ENCODE measurements at regions not wholly inside any gene's neighbourhood (a gene's known extent, or its start where the extent isn't known, plus 50 kb on each side); places are given as distances from the start of the nearest gene placed in this dataset.
A peak's percentile ranks its signal among the peaks of the same experiment; 100 is the strongest.
"Not testable (repeated sequence)": the region's sequence is repeated elsewhere in the genome, so short reads cannot be mapped to it uniquely, and the experiment has no call there.

DNA sequence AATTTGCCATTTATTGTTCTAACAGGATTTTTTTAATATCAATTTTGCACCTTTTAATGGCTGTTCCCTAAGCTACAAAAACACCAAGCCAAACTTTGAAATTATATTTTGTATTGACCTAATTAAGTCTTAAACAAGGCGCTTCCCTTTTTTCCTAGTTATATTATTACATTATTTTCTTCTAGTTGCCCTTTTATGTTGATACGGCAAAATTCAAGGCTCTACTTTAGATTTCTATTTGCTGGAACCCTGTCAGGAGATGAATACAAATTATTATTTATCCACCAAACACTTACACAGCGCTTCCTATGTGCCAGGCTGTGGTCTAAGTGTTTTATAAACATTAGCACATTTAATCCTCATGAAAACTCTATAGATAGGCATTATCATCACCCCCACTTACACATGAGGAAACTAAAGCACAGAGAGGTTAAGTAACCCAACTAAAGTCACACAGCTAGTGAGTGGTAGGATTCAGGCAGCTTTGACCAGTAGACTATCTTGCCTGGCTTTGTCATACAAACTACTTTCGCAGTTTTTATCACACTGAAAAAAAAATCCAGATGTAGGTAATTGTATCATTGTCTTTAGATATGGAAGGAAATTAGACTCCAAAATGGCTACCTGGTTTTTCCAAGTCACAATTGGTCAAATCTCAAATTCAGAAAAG is 456.5 kb downstream of the STK39 start:
- no peak for DNase-seq

DNA sequence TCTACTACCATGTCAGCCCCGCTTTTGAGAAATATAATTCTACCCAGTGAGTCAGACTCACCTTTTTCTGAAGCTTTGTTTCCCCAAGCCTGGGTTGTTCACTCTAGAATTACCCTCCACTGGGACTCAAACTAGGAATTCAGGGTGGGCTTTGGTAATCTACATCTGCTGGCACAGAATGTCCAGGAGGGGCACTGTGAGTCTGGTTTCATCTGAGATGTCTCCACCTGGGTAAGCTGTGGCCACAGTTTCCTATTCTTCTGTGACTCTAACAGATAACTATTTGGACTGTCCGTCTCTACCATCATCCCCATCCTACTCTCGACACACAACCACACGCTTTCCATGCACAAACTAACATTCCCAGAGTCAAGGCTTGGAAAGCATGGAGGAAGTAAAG is 457.2 kb downstream of the STK39 start:
- DNase-seq = no peak

DNA sequence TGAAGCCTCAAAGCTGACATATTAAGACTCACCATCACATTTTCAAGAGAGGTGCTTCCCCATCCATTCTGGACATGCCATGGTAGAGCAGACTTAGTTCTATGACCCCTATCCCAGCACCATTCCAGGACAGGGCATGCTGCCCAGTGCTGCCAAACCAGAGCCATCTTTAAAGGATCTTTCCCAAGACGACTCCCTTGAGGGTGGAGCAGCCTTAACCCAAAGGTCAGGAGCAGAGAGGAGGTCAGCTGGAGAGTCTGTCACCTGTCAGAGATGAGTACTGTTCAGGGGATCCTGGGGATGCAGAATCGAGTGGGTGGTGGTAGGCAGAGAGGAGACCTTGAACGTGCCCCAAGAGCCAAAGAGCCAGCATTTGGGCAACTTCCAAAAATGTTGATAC is 459.8 kb downstream of the STK39 start:
- no peak for DNase-seq

DNA sequence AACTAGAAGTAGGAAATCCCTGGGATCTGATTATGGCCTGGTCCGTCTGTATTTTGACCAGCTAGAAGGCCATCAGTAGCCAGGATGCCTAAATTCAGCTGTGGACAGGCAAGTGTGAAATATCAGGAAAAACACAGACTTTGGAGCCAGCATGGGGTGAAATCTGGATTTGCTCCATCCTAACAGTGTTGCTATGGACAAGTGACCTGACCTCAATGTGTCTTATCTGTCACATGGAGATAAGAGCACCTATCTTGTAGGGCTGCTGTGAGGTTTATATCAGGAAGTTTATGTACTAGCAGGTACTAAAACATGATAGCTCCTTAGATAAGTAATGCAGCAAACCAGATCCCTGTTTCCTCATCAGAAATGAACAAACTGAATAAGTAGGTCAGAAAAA is 460.4 kb downstream of the STK39 start:
- DNase-seq = no peak

DNA sequence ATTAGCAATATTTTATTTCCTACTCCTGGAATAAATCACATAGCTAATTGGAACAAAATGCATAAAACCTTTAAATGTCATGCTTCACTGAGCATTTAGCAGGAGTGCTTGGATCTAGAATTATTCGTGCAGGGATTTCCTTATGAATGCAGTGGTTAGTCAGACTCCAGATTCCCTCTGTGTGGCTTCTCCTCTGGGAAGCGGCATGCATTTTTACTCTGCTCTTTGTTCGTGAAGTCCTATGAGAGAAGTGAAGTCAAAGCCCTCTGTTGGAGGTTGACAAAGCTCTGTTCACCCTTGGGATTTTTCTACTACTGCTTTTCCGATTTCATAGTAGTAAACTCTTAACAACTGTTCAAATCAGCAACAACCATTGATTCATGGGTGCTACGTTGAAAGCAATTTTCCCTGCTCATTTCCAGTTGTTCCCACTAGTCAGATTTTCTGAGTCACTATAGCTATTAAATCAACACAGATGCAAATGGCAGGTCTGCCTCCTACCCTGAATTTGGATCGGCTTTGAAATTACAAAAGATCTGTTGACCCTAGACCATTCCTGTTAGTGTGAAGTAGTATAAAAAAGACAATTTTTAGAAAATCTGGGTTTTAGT is 461.7 kb downstream of the STK39 start:
- DNase-seq = no peak

DNA sequence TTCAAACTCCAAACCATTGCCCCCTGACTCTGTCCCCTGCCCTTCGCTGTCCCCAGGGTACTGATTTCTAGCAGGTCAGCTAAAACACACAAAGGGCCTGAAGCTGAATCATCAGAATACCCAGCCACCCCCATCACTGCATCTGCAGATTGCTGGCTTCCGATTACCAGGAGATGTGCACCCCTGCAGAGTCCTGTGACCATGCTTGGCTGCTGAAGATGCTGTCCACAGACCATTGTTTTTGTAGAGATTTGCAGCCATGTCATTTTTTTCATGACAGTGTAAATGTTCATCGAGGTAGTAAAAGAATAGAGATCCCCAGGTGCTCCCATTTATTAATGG is 463.3 kb downstream of the STK39 start:
- DNase-seq = no peak

DNA sequence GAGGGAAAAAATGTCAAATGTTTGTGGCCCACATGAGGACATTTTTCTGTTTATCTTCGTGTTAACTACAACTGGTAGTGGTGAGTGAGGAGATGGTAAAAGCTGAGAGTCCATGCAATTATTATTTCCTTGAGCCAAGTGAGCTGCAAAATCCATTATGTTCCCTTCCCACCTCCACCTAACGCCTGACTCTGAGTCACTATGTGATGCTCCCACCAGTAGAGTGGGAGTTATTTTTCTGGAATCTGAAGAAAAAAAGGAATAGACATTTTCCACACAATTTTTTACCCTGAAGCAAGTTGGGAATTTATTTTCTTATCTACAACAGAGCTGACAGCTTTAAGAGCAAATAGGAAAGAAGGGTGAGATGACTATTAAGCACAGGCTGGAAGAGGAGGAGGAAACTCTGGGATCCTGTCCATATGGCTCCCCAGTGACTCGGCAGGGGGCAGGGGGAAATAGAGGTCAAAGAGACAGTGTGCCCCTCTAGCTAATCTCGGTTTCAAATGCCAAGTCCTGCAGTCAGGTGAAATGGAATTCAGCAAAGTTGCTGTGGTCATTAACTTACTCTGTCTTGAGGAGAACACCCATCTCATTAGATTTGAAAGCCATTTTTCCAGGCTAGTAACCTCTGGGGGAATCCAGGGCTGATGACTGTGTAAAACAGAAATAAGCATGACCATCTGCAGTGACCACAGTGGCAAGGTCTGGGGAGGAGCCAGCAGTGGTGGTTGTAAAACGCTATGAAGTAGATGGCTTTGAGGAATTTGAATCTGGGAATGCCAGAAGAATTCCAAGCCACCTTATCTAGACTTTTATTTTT is 463.9 kb downstream of the STK39 start:
- DNase-seq = no peak

DNA sequence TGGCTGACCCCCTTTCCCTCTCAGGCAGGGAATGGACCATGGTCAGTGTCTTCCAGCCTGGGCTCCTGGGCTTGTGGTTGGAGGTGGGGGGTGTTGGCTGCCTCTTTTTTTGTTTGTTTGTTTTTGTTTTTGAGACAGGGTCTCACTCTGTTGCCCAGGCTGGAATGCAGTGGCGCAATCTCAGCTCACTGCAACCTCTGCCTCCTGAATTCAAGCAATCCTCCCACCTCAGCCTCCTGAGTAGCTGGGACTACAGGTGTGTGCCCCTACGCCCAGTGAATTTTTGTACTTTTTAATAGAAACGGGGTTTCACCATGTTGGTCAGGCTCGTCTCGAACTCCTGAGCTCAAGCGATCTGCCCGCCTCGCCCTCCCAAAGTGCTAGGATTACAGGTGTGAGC is 465.8 kb downstream of the STK39 start:
- DNase-seq = not testable (repeated sequence)

DNA sequence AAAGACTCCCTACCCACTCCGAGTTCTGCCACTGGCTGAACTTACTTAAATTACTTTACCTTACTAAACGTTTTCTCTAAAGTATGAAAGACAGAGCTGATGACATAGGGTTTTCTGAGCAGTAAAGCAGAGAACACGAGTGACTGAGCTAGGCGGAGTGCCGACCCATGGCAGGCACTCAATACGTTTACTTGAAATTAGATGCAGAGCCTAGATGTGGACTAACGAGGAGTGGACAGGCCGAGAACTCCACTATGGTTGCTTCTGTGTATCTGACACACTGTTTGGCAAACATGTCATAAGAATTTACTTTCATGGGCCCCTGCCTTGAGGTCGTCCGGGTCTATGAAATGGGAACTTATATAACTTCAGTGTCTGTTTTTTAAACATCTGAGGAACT is 471.0 kb downstream of the STK39 start:
- no peak for DNase-seq

DNA sequence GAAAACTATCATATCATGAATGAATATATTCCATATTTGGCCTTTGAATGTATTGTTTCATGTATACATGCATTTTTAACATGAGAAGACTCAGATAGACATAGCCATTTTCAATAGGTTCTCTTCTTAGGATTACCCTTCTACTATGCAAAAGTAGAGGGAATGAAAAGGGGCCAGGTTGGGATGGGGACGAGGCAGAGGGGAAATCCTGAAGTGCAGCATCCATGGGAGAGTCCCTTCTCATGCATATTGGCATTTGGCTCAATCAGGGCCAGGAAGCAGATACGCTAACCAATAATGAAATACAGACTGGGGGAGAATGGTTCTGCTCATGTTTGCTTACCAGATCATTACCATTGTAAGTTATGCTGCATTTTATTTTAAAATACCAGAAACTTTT is 475.8 kb downstream of the STK39 start:
- no peak for DNase-seq

DNA sequence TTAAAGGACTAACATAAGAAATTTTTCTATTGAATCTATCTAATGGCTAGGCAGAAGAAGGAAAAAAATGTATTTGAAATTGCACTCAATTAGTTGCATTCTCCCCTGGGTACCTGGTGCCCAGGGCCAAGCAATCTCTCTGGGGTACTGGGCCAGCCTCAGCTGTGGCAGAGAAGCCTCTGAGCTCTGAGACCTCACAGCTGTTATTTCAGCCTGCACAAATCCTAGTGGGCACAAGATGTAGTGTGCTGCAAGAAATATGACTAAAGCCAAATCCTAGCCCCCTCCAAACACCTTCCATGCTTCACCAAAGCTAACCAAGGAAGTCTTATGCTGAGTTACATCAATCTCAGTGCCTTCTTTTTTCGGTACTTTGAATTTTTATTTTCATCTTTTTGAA is 478.4 kb downstream of the STK39 start:
- no peak for DNase-seq

DNA sequence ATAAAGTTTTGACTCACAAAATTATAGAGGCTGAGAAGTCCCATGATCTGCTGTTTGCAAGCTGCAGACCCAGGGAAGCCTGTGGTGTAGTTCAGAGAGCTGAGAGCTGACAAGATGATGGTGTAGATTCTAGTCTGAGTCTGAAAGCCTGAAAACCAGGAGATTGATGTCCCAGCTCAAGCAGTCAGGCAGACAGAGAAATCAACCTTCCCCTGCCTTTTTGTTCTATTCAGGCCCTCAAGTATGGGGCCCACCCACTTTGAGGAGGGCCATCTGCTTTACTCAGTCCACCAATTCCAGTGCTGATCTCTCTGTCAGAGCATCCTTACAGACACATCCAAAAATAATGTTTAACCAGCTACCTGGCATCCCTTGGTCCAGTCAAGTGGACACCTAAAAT is 479.6 kb downstream of the STK39 start:
- DNase-seq = no peak

DNA sequence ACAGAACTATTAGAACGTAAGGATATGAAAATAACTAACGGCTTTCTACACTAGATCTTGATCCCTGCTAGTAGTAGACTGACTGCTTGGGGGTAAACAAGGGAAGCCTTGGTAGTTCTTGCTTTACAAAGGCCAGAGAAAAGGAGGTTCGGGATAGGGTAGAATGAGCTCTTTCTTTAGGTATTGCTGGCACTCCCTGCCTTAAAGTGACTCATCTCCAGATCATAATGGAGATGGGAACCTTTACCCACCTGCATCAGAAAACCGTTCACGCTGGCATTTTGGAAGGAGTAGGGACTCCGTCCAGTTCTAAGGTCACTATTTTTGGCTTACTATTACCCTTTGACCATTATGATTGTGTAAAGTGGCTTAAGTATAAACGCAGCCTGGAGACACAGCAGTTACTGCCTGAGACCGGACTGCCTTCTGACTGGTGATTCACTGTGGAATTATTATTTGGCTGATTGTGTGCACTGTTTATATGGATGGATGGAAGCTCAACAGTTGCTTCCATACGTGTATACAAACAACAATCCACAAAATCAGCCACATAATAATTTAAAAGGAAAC is 482.5 kb downstream of the STK39 start:
- DNase-seq = no peak

DNA sequence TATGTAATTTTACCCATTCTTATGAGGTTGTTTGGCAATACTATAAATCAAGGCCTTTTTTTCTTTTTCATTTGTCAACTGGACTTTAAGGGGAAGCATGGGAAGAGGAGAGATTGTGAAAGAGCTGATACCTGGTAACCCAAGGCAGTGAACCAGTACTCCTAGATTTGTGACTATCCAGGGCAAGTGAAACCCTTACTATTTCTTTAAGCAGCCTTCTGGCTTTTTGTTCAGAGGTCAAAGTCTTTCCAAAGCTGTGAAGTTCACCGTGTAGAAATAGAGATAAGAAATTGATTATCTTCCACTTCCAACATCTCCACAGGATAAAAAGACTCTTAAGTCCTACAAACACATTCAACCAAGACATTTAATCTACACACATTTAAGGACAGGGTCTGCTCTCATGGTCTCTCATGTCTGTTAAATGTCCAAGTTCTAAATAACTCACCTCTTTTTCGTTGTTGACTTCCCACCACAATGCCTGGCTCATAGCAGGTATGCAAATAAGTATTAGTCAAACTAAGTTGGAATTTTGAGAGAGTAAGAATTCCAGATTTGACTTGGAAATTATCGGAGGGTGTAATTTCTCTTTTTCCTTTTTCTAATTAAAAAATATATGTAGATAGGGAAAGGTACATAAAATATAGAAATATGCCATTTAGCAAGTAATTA is 485.8 kb downstream of the STK39 start:
- DNase-seq = no peak

DNA sequence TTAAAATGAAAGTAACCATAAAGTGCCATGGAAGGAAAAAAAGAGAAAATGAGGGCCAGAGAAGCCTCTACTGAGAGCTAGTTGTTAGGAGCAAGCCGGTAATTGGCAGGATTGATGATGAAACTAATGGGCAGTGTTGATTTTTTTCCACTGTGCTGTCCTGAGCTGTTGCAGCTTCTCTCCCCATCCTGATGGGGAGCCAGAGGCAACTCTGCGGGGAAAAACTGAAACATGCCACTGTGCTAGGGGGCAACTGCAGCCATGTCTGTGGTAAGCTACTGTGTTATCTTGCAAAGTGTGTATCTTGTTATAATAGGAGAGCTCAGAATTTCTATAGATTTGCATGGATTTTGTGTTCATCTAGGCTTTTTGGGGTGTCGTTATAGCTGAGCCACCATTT is 487.9 kb downstream of the STK39 start:
- DNase-seq = peak; percentile 20

DNA sequence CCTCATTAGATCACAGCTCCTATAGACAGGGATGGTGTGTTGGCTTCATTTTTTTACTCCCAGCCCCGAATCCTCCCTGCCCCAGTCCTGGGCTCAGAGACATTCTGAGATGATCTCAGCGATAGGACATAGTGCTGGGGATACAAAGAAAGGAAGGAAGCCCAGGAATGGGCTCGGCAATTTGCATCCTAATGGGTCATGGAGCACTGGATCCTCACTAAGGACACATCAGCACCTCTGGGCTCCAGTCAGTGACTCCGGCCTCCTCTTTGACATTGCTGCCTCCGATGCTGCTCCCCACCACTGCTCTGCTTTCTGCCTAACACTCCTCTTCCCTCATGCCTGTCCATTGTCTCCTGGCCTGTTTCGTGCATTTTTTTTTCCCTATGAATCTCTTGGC is 489.1 kb downstream of the STK39 start:
- DNase-seq = no peak

DNA sequence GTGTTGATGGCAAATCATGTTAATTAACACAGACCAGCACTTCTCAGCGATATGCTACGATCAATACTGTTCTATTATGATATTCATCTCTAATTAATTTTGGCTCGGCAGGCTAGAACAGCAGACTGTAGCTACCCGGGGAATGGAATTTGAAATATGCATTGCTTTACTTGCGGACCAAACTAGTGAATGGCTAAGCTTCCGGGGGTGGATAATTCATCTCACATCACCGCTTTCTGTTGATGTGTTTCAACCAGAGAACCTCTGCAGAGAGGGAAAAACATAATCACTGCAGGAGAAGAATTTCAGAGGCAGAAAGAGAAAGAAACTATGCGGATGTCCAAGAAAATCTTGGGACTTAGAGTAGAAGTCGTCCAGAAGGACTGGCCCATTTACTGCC is 490.9 kb downstream of the STK39 start:
- no peak for DNase-seq

DNA sequence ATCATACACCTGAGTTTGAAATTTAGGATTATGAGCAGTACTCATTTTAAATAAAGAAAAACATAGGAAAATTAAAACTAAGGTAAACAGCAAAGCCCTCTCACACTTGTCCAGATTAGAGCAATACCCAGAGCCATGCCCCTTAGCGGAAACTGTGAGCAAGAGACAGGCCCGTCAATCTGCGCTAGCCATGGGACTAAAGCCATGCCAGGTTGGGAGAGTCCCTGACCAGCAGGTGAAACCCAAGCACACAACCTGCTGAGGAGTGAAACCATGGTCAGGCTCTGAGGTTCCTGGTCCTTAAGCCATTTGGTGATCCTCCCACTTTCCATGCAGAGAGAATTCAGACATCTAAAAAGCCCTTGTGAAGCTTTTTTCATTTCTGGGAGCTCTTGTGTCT is 494.3 kb downstream of the STK39 start:
- DNase-seq = no peak

DNA sequence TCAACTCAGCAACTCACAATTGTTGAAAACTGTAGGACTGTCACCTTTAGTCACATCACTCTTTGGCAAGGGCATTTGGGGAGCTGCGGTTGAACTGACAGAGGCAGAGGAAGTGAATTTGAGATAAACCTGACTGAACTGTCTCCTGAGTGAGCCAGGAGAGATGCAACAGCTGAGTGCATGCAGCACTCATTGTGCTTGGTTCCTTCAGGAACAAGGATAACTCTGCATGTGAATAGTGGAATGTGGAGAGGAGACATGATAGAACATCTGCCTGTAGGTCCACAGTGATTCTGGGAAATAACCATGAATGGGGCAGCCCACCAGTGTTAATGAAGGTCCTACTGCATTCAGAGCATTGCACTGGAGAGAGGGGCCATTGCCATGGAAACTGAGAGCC is 494.7 kb downstream of the STK39 start:
- DNase-seq = peak; percentile 50

DNA sequence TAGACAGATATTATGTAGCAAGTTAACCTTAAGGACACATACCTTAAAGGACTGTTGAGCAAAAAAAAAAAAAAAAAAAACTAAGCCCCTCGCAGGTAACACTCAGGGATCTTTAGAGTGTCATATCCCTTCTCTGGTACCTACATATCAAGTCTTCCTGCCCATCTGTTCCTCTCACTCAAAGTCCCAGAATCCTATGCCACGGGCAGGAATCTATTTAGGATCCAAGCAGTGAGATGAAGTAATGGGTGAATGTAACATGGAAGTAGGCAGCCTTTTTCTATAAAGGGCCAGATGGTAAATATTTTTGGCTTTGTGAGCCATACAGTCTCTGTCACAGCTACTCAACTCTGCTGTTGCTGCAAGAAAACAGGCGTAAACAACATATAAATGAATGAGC is 496.7 kb downstream of the STK39 start:
- no peak for DNase-seq

DNA sequence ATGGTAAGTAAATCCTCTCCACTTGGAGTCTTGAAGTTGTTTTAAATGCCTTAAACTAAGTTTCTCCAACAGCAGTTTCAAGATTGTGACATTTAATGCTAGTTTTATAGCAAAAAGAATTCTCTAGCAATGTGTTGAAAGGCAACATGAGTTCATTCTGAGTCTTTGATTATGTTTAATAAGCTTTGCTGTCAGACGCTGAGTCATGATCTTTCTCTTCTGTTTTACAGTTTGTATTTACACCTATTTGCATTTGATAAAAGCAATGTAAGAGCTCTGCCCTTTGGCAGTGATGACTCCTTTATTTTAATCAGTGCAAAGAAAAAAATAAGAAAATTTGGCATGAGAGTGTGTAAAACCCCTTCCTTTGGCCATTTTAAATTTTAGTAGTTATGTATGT is 497.7 kb downstream of the STK39 start:
- no peak for DNase-seq

DNA sequence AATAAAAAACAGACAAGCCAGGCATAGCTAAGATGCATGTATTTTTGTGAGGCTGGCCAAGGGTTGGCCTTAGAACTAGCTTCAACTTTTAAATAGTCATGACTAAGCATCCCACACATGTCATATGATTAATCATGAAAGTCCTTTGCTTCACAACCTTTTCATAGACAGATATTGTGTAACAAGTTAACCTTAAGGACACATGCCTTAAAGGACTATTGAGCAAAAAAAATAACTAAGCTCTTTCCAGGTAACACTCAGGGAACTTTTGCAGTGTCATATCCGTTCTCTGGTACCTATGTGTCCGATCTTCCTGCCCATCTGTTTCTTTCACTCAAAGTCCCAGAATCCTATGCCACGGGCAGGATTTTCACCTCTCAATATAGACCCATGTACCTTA is 498.4 kb downstream of the STK39 start:
- peak; percentile 36 for DNase-seq

DNA sequence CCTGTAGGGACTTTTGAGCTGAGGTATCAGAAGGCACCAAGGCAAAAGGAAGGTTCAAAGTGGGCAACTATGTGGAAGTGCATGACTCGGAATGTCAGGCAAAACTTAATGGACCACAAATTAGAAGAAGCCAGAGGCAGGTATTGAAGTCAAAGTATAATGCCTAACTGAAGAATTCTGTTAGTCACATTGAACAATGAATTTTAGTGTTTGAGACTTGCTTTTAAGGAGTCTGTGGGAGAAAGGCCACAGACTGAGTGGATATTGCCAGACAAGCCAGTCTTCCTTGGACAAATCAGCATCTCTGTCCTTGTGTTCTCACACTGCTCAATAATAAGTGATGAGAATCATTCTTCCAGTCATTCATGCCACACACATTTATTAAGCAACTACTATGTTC is 498.9 kb downstream of the STK39 start:
- DNase-seq = no peak

DNA sequence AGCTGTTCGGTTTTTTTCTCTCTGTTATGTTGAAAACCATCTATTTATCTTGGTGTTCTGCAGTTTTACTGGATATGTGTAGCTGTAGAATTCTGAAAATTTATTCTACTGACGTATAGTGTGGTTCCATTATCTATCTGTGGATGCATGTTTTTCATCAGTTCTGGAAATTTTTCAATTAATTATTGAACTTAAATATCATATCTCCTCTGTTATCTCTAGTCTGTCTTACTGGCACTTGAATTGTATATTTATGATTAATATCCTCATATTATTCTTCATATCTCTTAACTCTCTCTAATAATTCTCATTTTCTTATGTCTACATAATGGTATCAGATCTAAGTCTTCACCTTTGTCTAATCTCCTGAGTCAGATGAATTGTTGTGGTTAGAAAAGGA is 501.7 kb downstream of the STK39 start:
- no peak for DNase-seq

Measured in OCI-M1 (cell line).